Activated CD4-positive, alpha-beta T cell treated with anti-CD3 and anti-CD28 coated beads, Interleukin-2, amount 50 U/mL, for 24 hours (primary cell): ENCODE measurements at regions not wholly inside any gene's neighbourhood (a gene's known extent, or its start where the extent isn't known, plus 50 kb on each side); places are given as distances from the start of the nearest gene placed in this dataset.
"Not testable (repeated sequence)": the region's sequence is repeated elsewhere in the genome, so short reads cannot be mapped to it uniquely, and the experiment has no call there.

Source experiments
- DNase-seq, 2 donors: peaks; one replicate each; pipeline ENCODE4 v3.0.0-alpha.2; 2020; ENCODE audit warnings: low read depth in 1 of 2, low spot score in 1 of 2

- no peak for DNase-seq
These were observed 233.3 kb upstream of the C1orf174 start for GRCh38 chr1:4133297-4133938.

GRCh38 chr1:4133939-4134321, 233.9 kb upstream of the C1orf174 start:
- no peak for DNase-seq

GRCh38 chr1:4135853-4136252, 235.8 kb upstream of the C1orf174 start:
- DNase-seq, result not testable (repeated sequence)

GRCh38 chr1:4137621-4138415, 237.7 kb upstream of the C1orf174 start:
- no peak for DNase-seq

- DNase-seq, result no peak
These were observed 239.6 kb upstream of the C1orf174 start for GRCh38 chr1:4139646-4140045.

- no peak for DNase-seq
These were observed 240.2 kb upstream of the C1orf174 start for GRCh38 chr1:4140241-4140640.

GRCh38 chr1:4140821-4141220, 240.7 kb upstream of the C1orf174 start:
- no peak for DNase-seq

- no peak for DNase-seq
These were observed 244.4 kb upstream of the C1orf174 start for GRCh38 chr1:4144349-4144971.

GRCh38 chr1:4146101-4146500, 246.0 kb upstream of the C1orf174 start:
- DNase-seq, result no peak

GRCh38 chr1:4146614-4147013, 246.5 kb upstream of the C1orf174 start:
- DNase-seq, result no peak

GRCh38 chr1:4147509-4147908, 247.4 kb upstream of the C1orf174 start:
- no peak for DNase-seq

GRCh38 chr1:4149281-4149680, 249.2 kb upstream of the C1orf174 start:
- no peak for DNase-seq

- no peak for DNase-seq
These were observed 249.8 kb upstream of the C1orf174 start for GRCh38 chr1:4149831-4150230.

- DNase-seq, result no peak
These were observed 250.2 kb upstream of the C1orf174 start for GRCh38 chr1:4150262-4150661.

- no peak for DNase-seq
These were observed 252.2 kb upstream of the C1orf174 start for GRCh38 chr1:4152266-4152665.

GRCh38 chr1:4153571-4153970, 253.5 kb upstream of the C1orf174 start:
- DNase-seq, result no peak

GRCh38 chr1:4156241-4156973, 256.3 kb upstream of the C1orf174 start:
- DNase-seq, result no peak

GRCh38 chr1:4160181-4160580, 260.1 kb upstream of the C1orf174 start:
- no peak for DNase-seq

GRCh38 chr1:4161366-4162006, 261.4 kb upstream of the C1orf174 start:
- no peak for DNase-seq

GRCh38 chr1:4164965-4165364, 264.9 kb upstream of the C1orf174 start:
- no peak for DNase-seq

- no peak for DNase-seq
These were observed 265.7 kb upstream of the C1orf174 start for GRCh38 chr1:4165686-4166300.
